K562 (cell line): ENCODE measurements at regions not wholly inside any gene's neighbourhood (a gene's known extent, or its start where the extent isn't known, plus 50 kb on each side); places are given as distances from the start of the nearest gene placed in this dataset.

Source experiments
- CHD1 ChIP-seq: fragments of 200-600 bp; sonication (generic); IDR thresholded peaks from one replicate; pipeline ENCODE4 v1.6.1; 2012; ENCODE audit warnings: mild to moderate bottlenecking, moderate library complexity, low read length, inconsistent platforms
- SIN3A ChIP-seq, 2 experiments: fragments of 150-350 bp in 1 of 2; IDR thresholded peaks; 2 replicates each; pipeline ENCODE4 v1.6.1; 2011 to 2016; ENCODE audit warnings: borderline replicate concordance in 2 of 2, low read depth in 2 of 2, low read length in 2 of 2, mild to moderate bottlenecking in 2 of 2, moderate library complexity in 2 of 2; ENCODE audit not compliant: control insufficient read depth in 1 of 2
- TAF1 ChIP-seq: IDR thresholded peaks from 2 replicates; pipeline ENCODE4 v1.6.1; 2011; ENCODE audit warnings: mild to moderate bottlenecking, low read length, moderate library complexity; ENCODE audit not compliant: insufficient read depth, control insufficient read depth, severe bottlenecking; ENCODE audit errors: extremely low read depth
- ZNF165 ChIP-seq: fragments of 250-450 bp; sonication (Bioruptor Pico); IDR thresholded peaks from 2 replicates; pipeline ENCODE4 v1.4.0; 2020; ENCODE audit warnings: borderline replicate concordance
- ZNF589 ChIP-seq: fragments of 200-800 bp; sonication (Bioruptor generic); IDR thresholded peaks from 2 replicates; pipeline ENCODE4 v1.6.1; 2016; ENCODE audit warnings: low read depth, missing genetic modification characterization, missing compliant biosample characterization
- TF ChIP-seq, protein P1 (sequence below), 2 experiments: fragments of 450-650 bp; IDR thresholded peaks; 2 replicates each; pipeline ENCODE4 v1.6.1; 2016; ENCODE audit warnings: mild to moderate bottlenecking in 2 of 2, borderline replicate concordance in 1 of 2, low read depth in 1 of 2, moderate library complexity in 1 of 2
- TF ChIP-seq, protein P2 (sequence below): sonication (generic); formaldehyde crosslinking; IDR thresholded peaks from 2 replicates; pipeline ENCODE4 v1.5.0; 2020; ENCODE audit warnings: missing genetic modification reagents
- TF ChIP-seq, protein P3 (sequence below), 3 experiments: fragments of 200-800 bp in 1 of 3; sonication (Bioruptor generic) in 1 of 3; sonication (generic) in 1 of 3; formaldehyde crosslinking in 1 of 3; IDR thresholded peaks; 2 replicates each; pipeline versions ENCODE4 v1.6.1 to v1.8.0; 2016 to 2022; ENCODE audit warnings: mild to moderate bottlenecking in 2 of 3, missing compliant biosample characterization in 2 of 3, missing genetic modification characterization in 2 of 3, missing genetic modification reagents in 1 of 3

DNA sequence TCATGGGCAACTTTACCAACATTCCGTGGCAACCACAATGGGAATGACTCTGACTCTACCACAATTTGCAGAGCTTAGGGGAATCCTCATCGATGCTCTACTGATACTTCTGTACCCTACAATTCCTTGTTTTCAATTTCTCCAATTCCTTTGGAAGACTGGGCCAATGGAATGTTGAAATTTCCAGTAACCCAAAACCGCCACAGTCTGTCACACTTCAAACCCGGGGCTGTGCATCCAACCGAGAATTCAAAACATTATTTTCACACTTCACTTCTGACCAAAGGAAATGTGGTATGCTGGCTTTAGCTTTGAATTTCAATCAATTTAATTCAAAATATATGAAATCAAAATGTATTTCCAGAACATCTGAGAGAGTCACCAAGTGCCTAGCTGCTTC is 951.4 kb downstream of the VRK1 start (continued):
- TF ChIP-seq, protein P1, sequence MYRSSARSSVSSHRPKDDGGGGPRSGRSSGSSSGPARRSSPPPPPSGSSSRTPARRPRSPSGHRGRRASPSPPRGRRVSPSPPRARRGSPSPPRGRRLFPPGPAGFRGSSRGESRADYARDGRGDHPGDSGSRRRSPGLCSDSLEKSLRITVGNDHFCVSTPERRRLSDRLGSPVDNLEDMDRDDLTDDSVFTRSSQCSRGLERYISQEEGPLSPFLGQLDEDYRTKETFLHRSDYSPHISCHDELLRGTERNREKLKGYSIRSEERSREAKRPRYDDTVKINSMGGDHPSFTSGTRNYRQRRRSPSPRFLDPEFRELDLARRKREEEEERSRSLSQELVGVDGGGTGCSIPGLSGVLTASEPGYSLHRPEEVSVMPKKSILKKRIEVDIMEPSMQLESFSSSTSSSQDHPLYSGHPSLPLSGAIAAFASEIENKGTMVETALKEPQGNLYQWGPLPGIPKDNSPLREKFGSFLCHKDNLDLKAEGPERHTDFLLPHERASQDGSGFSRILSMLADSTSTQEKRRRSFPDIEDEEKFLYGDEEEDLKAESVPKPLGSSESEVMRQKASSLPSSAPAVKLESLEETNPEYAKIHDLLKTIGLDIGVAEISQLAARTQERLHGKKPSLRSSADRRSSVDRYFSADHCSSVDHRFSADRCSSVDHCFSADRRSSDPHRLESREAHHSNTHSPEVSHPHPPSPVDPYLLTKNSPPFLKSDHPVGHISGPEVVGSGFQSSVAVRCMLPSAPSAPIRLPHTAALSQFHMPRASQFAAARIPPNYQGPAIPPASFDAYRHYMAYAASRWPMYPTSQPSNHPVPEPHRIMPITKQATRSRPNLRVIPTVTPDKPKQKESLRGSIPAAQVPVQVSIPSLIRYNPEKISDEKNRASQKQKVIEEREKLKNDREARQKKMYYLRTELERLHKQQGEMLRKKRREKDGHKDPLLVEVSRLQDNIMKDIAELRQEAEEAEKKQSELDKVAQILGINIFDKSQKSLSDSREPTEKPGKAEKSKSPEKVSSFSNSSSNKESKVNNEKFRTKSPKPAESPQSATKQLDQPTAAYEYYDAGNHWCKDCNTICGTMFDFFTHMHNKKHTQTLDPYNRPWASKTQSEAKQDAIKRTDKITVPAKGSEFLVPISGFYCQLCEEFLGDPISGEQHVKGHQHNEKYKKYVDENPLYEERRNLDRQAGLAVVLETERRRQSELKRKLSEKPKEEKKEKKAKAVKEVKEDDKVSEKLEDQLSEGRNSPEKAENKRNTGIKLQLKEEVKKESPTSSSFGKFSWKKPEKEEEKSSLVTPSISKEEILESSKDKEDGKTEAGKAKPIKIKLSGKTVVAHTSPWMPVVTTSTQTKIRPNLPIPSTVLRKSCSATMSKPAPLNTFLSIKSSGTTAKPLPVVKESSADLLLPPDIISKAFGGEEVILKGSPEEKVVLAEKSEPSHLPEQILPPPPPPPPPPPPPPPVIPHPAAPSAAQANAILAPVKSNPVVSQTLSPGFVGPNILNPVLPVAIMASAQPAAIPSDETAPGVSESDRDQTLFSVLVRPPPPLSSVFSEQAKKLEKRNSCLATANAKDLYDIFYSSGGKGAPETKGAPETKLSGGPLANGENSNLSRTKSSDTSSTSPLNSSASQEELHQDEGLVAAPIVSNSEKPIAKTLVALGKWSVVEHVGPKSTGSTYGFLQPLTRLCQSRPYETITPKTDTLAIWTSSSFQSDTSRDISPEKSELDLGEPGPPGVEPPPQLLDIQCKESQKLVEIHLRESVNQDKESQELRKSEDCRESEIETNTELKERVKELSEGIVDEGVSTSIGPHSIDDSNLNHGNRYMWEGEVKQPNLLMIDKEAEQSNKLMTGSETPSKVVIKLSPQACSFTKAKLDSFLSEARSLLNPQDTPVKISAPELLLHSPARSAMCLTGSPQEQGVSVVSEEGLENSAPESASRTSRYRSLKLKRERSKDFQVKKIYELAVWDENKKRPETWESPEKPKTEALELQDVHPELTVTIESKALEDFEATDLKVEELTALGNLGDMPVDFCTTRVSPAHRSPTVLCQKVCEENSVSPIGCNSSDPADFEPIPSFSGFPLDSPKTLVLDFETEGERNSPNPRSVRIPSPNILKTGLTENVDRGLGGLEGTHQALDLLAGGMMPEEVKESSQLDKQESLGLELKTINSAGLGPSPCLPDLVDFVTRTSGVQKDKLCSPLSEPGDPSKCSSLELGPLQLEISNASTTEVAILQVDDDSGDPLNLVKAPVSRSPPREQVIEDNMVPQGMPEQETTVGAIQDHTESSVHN (IDR thresholded peaks at IDR 0.05; ENCODE audit: borderline replicate concordance in 1 of 2, low read depth in 1 of 2) = no peak
- TF ChIP-seq, protein P2, sequence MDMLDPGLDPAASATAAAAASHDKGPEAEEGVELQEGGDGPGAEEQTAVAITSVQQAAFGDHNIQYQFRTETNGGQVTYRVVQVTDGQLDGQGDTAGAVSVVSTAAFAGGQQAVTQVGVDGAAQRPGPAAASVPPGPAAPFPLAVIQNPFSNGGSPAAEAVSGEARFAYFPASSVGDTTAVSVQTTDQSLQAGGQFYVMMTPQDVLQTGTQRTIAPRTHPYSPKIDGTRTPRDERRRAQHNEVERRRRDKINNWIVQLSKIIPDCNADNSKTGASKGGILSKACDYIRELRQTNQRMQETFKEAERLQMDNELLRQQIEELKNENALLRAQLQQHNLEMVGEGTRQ (CRISPR knock-in tag) = no peak
- no peak for TF ChIP-seq ZNF165
- TF ChIP-seq, protein P3, sequence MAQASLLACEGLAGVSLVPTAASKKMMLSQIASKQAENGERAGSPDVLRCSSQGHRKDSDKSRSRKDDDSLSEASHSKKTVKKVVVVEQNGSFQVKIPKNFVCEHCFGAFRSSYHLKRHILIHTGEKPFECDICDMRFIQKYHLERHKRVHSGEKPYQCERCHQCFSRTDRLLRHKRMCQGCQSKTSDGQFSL (CRISPR knock-in tag; IDR thresholded peaks at IDR 0.05) = no peak
- TF ChIP-seq, protein P3 (tag; IDR thresholded peaks at IDR 0.05) = no peak
- TF ChIP-seq CHD1 = no peak
- TF ChIP-seq TAF1 = no peak
- TF ChIP-seq ZNF589 (CRISPR knock-in tag) = no peak
- TF ChIP-seq SIN3A (IDR thresholded peaks at IDR 0.05; ENCODE audit: borderline replicate concordance in 2 of 2, control insufficient read depth in 1 of 2, low read depth in 2 of 2, low read length in 2 of 2) = no peak
